OCI-LY3 (cell line): ENCODE measurements at regions not wholly inside any gene's neighbourhood (a gene's known extent, or its start where the extent isn't known, plus 50 kb on each side); places are given as distances from the start of the nearest gene placed in this dataset.

Experiments used
- H2AFZ ChIP-seq: fragments of 200-600, 300-600 bp; shearing (Covaris generic); 2 replicates; pipeline ENCODE4 v1.6.0; 2014; ENCODE audit warnings: antibody characterized with exemption, low read depth, low read length
- H3K27ac ChIP-seq: fragments of 200-600, 300-600 bp; sonication (generic); 2 replicates; pipeline ENCODE4 v1.5.1; 2014; ENCODE audit warnings: mild to moderate bottlenecking, low read length, moderate library complexity, mixed read lengths
- H3K27me3 ChIP-seq: fragments of 200-600, 300-600 bp; sonication (generic); 2 replicates; pipeline ENCODE4 v1.6.1; 2014; ENCODE audit warnings: low read depth, low read length, mixed read lengths
- H3K36me3 ChIP-seq: fragments of 200-600, 300-600 bp; sonication (generic); replicated peaks from 2 replicates; pipeline ENCODE3; 2014; ENCODE audit warnings: low read depth, low read length, mixed read lengths
- H3K4me1 ChIP-seq: fragments of 300-600, 200-600 bp; sonication (generic); 2 replicates; pipeline ENCODE4 v1.6.1; 2014; ENCODE audit warnings: low read length, mixed read lengths
- H3K4me2 ChIP-seq: fragments of 200-600, 300-600 bp; sonication (generic); 2 replicates; pipeline ENCODE4 v1.6.1; 2014; ENCODE audit warnings: low read length, mixed read lengths
- H3K4me3 ChIP-seq: fragments of 300-600, 200-600 bp; sonication (generic); 2 replicates; pipeline ENCODE4 v1.5.1; 2014; ENCODE audit warnings: antibody characterized with exemption, mild to moderate bottlenecking, low read length, moderate library complexity
- H3K79me2 ChIP-seq: fragments of 300-600, 200-600 bp; shearing (Covaris generic); 2 replicates; pipeline ENCODE4 v1.6.1; 2014; ENCODE audit warnings: mild to moderate bottlenecking, low read length, mixed read lengths
- H3K9ac ChIP-seq: fragments of 300-600, 200-600 bp; shearing (Covaris generic); 2 replicates; pipeline ENCODE4 v1.6.0; 2014; ENCODE audit warnings: mild to moderate bottlenecking, low read length, moderate library complexity
- H3K9me3 ChIP-seq: fragments of 200-600, 300-600 bp; shearing (Covaris generic); 2 replicates; pipeline ENCODE4 v1.6.1; 2014; ENCODE audit warnings: low read length, mixed read lengths; ENCODE audit not compliant: insufficient read depth
- H4K20me1 ChIP-seq: fragments of 200-600, 300-600 bp; sonication (generic); 2 replicates; pipeline ENCODE4 v1.6.1; 2016; ENCODE audit warnings: low read length, mixed read lengths; ENCODE audit not compliant: insufficient read depth
- CTCF ChIP-seq: fragments of 200-600, 300-600 bp; sonication (generic); IDR thresholded peaks from 2 replicates; pipeline ENCODE4 v1.5.1; 2014; ENCODE audit warnings: antibody characterized with exemption, low read length, low read depth
- EZH2phosphoT487 ChIP-seq: fragments of 200-600 bp; shearing (Covaris generic); IDR thresholded peaks from 2 replicates; pipeline ENCODE4 v1.6.1; 2018; ENCODE audit warnings: antibody characterized with exemption, mixed run types, low read depth

GRCh38 chr5:56535347-56535746, 280.0 kb upstream of the MAP3K1 start:
- no peak for TF ChIP-seq EZH2phosphoT487
- TF ChIP-seq CTCF: no peak
- Histone ChIP-seq H3K4me3 (no peak overlapping the region), H3K36me3 (no peaks in the 10 kb centered on the region), H3K4me1 (no peaks in the 10 kb centered on the region), H4K20me1 (no peaks in the 10 kb centered on the region), H3K9me3 (no peaks in the 10 kb centered on the region), H2AFZ (no peak overlapping the region), H3K27ac (no peak overlapping the region), H3K9ac (no peak overlapping the region), H3K79me2 (no peaks in the 10 kb centered on the region), H3K27me3 (no peaks in the 10 kb centered on the region), H3K4me2 (no peak overlapping the region)

- Histone ChIP-seq H3K9ac (no peak overlapping the region), H3K27ac (no peak overlapping the region), H3K79me2 (no peaks in the 10 kb centered on the region), H3K9me3 (no peaks in the 10 kb centered on the region), H2AFZ (no peak overlapping the region), H3K4me2 (no peak overlapping the region), H3K27me3 (no peaks in the 10 kb centered on the region), H3K36me3 (no peaks in the 10 kb centered on the region), H3K4me1 (no peaks in the 10 kb centered on the region), H4K20me1 (no peaks in the 10 kb centered on the region), H3K4me3 (no peak overlapping the region)
- no peak for TF ChIP-seq CTCF
- TF ChIP-seq EZH2phosphoT487: no peak
These were observed 281.1 kb upstream of the MAP3K1 start for GRCh38 chr5:56534102-56534829.

- H3K4me1 ChIP-seq: peaks cover 9% of the 10 kb centered on the region
- no peaks in the 10 kb centered on the region for H4K20me1 ChIP-seq
- H3K79me2 ChIP-seq: no peaks in the 10 kb centered on the region
- H2AFZ ChIP-seq: no peak overlapping the region
- H3K4me3 ChIP-seq: no peak overlapping the region
- H3K9me3 ChIP-seq: no peaks in the 10 kb centered on the region
- no peaks in the 10 kb centered on the region for H3K36me3 ChIP-seq
- H3K9ac ChIP-seq: no peak overlapping the region
- no peak overlapping the region for H3K27ac ChIP-seq
- H3K27me3 ChIP-seq: no peaks in the 10 kb centered on the region
- TF ChIP-seq EZH2phosphoT487: no peak
- TF ChIP-seq CTCF: no peak
- H3K4me2 ChIP-seq: no peak overlapping the region
These were observed 282.9 kb upstream of the MAP3K1 start for GRCh38 chr5:56532466-56532865.

GRCh38 chr5:56530626-56531138, 284.7 kb upstream of the MAP3K1 start:
- TF ChIP-seq CTCF (no peak), EZH2phosphoT487 (no peak)

More at GRCh38 chr5:56530626-56531138, 284.7 kb upstream of the MAP3K1 start:
- no peaks in the 10 kb centered on the region for H3K36me3 ChIP-seq
- no peaks in the 10 kb centered on the region for H4K20me1 ChIP-seq
- no peak overlapping the region for H3K4me2 ChIP-seq
- H3K4me1 ChIP-seq: peaks cover 14% of the 10 kb centered on the region
- no peaks in the 10 kb centered on the region for H3K79me2 ChIP-seq
- no peaks in the 10 kb centered on the region for H3K9me3 ChIP-seq
- no peak overlapping the region for H3K9ac ChIP-seq
- H3K27me3 ChIP-seq: no peaks in the 10 kb centered on the region
- no peak overlapping the region for H2AFZ ChIP-seq
- H3K4me3 ChIP-seq: no peak overlapping the region
- no peak overlapping the region for H3K27ac ChIP-seq
